ENCODE measurements at regions not wholly inside any gene's neighbourhood (a gene's known extent, or its start where the extent isn't known, plus 50 kb on each side); places are given as distances from the start of the nearest gene placed in this dataset.

DNA sequence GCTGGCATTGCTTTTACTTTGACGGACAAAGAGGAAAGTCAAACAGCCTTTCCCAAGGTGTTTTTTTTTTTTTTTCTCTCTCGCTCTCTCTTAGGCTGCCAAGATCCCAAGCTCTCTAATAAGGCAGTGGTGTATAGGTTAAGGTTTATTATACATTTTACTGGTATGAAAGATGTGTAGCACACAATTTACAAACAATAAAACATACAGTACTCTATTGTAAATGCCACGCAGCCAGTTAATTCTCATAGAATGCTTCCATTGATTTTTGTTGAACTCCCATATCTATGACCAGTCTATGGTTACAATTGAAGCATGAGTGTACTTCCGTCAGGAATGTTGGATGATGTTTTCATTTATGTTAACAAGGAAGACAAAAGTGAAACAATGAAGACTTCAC is 106.4 kb upstream of the GSC start:
- H3K4me3 ChIP-seq, result no peak overlapping the region
- DNase-seq, result no peak
- H3K27ac ChIP-seq (replicated peaks), result no peak overlapping the region
- H3K36me3 ChIP-seq, result no peaks in the 10 kb centered on the region
- peaks cover 88% of the 10 kb centered on the region for H3K27me3 ChIP-seq (ENCODE audit: low read depth)
- intact Hi-C loops (cut with micrococcal nuclease), result no loop called here
- TF ChIP-seq, protein P1, sequence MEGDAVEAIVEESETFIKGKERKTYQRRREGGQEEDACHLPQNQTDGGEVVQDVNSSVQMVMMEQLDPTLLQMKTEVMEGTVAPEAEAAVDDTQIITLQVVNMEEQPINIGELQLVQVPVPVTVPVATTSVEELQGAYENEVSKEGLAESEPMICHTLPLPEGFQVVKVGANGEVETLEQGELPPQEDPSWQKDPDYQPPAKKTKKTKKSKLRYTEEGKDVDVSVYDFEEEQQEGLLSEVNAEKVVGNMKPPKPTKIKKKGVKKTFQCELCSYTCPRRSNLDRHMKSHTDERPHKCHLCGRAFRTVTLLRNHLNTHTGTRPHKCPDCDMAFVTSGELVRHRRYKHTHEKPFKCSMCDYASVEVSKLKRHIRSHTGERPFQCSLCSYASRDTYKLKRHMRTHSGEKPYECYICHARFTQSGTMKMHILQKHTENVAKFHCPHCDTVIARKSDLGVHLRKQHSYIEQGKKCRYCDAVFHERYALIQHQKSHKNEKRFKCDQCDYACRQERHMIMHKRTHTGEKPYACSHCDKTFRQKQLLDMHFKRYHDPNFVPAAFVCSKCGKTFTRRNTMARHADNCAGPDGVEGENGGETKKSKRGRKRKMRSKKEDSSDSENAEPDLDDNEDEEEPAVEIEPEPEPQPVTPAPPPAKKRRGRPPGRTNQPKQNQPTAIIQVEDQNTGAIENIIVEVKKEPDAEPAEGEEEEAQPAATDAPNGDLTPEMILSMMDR (IDR thresholded peaks at IDR 0.05; ENCODE audit: borderline replicate concordance), result no peak
- no peaks in the 10 kb centered on the region for H3K4me1 ChIP-seq
- H3K9me3 ChIP-seq (replicated peaks), result no peaks in the 10 kb centered on the region

DNA sequence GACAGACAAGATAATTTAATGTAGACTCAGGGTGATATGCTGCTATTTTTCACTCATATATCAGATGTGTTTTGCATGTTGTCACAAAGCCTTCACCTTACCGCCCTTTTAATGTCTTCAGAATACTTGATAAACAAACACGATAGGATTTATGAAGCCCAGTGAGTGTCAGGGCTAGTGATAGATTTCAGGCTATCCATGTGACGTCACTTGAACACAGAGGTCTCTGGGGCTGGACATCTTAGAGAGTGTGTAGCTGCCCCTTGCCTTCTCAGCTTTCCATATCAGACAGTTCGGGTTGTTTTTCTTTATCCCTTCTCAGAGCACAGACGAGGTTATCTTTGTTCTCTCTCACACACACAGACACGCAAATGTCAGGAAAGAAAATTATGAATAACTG is 105.3 kb upstream of the GSC start:
- peaks cover 97% of the 10 kb centered on the region for H3K27me3 ChIP-seq (ENCODE audit: low read depth)
- TF ChIP-seq, protein P1 (IDR thresholded peaks at IDR 0.05; ENCODE audit: borderline replicate concordance), result no peak
- intact Hi-C loops (cut with micrococcal nuclease), result no loop called here
- no peak overlapping the region for H3K27ac ChIP-seq (replicated peaks)
- no peak for DNase-seq
- no peaks in the 10 kb centered on the region for H3K4me1 ChIP-seq
- no peaks in the 10 kb centered on the region for H3K36me3 ChIP-seq
- H3K9me3 ChIP-seq (replicated peaks), result no peaks in the 10 kb centered on the region
- no peak overlapping the region for H3K4me3 ChIP-seq

DNA sequence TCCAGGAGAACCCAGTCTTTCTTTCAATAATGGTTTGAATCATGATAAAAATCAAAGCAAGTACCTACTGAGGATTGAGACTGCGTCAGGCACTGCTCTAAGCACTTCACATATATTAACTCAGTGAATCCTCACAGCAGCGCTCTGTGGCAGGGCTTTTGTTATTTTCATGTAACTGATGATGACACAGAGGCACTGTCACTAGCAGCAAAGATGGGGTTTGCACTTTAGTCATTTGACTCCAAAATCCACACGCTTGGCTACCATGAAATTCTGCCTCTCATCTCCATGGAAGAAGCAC is 98.8 kb upstream of the GSC start:
- TF ChIP-seq, protein P1 (IDR thresholded peaks at IDR 0.05; ENCODE audit: borderline replicate concordance), result no peak
- H3K27me3 ChIP-seq (ENCODE audit: low read depth), result peaks cover 97% of the 10 kb centered on the region
- H3K4me1 ChIP-seq, result no peaks in the 10 kb centered on the region
- intact Hi-C loops (cut with micrococcal nuclease), result no loop called here
- no peaks in the 10 kb centered on the region for H3K9me3 ChIP-seq (replicated peaks)
- no peak overlapping the region for H3K4me3 ChIP-seq
- H3K27ac ChIP-seq (replicated peaks), result no peak overlapping the region
- DNase-seq, result no peak
- H3K36me3 ChIP-seq, result no peaks in the 10 kb centered on the region

DNA sequence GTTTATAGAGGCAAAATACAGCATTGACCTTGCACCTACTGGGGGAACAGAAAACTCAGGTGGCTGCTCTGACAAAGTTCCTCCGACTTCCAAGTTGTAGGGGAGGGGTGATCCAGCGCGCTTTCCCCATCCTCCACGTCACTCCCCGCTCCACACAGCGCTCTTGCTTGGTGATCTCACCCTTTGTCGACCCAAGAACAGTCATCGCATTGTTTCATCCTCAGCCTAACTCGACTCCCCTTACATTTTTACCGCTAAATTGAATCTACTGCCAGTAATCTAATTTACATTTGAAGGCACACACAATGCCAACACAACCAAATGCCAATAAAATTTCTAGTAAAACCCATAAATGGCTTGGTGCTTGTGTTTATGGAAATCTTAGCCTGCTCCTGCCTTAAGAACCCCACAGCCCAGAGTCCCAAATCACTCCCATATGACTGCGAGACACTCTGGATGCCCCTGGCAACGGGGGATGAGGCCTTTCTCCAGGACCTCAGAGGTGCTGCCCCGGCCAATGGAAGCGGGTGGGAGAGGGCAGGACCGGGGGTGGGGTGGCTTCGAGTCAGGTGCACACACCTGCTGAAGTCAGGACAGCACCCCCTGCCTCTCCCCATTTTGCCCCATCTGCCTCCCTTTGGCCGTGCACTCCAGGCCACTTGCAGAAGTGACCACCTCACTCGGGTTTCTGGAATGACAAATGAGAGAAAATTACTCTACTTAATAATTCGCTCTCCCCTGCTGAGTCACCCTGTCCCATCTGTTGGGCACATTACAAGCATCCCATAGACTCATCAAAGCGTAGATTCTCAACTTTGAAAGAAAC is 98.2 kb upstream of the GSC start:
- no peak for DNase-seq
- no peaks in the 10 kb centered on the region for H3K9me3 ChIP-seq (replicated peaks)
- H3K36me3 ChIP-seq, result no peaks in the 10 kb centered on the region
- no peak overlapping the region for H3K27ac ChIP-seq (replicated peaks)
- H3K27me3 ChIP-seq (ENCODE audit: low read depth), result peaks cover 97% of the 10 kb centered on the region
- TF ChIP-seq, protein P1 (IDR thresholded peaks at IDR 0.05; ENCODE audit: borderline replicate concordance), result no peak
- intact Hi-C loops (cut with micrococcal nuclease), result no loop called here
- no peaks in the 10 kb centered on the region for H3K4me1 ChIP-seq
- no peak overlapping the region for H3K4me3 ChIP-seq

DNA sequence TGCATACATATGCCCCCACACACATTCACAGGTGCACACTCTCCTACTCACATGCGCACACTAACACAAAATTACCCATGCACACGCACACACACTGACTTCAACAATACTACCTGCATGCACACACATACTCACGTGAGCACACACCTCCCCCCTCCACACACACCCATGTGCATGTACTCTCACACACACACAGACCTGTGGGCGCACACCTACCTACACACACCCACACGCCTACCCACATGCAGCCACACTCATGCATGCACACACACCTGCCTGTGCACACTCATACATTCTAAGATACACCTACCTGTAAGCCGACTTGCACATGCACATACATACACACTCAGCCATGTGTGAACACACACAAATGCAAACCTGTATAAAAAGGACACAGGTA is 97.3 kb upstream of the GSC start:
- Histone ChIP-seq H3K4me1 (no peaks in the 10 kb centered on the region), H3K4me3 (no peak overlapping the region), H3K27ac (replicated peaks) (no peak overlapping the region), H3K27me3 (ENCODE audit: low read depth) (peaks cover 97% of the 10 kb centered on the region), H3K9me3 (replicated peaks) (no peaks in the 10 kb centered on the region), H3K36me3 (no peaks in the 10 kb centered on the region)
- DNase-seq, result no peak
- TF ChIP-seq, protein P1 (IDR thresholded peaks at IDR 0.05; ENCODE audit: borderline replicate concordance), result no peak
- intact Hi-C loops (cut with micrococcal nuclease), result no loop called here

Measured in left ventricle myocardium inferior (tissue), 1 donor.